ENCODE measurements at regions not wholly inside any gene's neighbourhood (a gene's known extent, or its start where the extent isn't known, plus 50 kb on each side); places are given as distances from the start of the nearest gene placed in this dataset.
A peak's percentile ranks its signal among the peaks of the same experiment; 100 is the strongest.

DNA sequence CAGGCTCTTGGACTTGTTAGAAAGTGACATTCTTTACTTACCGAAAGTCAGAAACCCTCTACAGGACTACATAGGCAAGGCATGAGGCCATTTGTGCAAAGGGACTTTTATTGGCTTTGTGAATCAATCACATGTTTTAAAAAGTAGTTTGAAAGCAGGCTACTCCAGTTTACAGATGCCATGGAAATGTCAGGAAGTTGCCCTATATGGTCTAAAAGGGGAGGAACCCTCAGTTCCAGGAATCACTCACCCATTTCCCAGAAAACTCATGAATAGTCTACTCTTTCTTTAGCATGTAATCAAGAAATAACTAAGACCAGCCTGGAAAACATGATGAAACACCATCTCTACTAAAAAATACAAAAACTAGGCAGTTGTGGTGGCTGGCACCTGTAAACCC is 51.0 kb upstream of the MKRN3 start:
- no peak for DNase-seq

DNA sequence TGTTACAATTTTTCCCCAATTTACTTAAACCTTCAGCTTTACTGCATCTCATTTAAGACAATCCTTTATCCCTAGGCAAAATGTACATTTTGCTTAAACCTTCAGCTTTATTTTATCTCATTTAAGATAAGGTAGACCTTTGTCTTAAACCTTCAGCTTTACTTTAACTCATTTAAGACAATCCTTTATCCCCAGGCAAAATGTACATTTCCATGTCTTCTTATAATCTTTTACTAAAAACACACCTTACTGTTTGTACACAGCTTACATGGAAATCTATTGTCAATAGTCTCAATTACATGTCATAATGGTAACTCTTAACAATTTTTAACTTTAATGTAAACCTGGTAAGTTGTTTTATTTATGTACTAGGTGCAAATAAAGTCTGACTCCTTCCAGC is 58.7 kb upstream of the MKRN3 start:
- DNase-seq, result no peak

DNA sequence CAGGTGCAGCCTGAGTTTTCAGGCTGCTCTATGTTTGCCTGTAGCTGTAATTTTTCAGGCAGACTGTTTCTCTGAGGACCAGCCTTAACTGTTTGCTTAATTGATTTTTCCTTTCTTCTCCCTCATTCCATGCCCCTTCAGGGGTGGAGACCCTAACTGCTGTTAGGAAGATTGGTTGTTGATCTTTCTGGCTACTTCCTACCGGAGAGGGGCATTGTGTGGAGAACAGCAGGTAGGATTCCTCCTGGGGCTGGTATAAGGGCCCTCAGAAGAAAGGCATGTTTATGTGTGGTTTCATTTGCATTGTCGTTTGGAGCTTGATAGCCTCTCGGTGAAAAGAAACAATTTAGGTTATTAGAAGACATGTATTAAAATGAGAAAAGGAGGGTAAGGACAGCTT is 56.9 kb upstream of the GOLGA6L2 start:
- DNase-seq, result peak; percentile 91

DNA sequence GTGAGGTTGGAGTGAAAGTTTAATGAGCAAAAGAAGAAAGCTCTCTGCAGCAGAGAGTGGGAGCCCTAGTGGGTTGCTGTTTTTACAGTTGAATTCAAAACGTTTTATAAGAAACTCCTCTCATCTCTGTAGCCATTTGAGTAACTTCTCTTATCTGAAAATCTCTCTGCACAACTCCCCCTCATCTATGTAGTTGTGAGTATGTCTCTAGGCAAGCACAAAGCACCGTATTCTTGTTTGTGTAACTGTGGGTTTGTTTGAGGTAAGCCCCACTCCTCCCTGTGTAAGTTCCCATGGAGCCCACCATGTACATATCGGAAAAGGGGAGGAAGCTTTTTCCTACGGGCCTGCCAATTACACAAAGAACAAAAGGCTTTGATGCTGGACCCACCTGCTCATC is 56.5 kb upstream of the GOLGA6L2 start:
- DNase-seq, result peak; percentile 91

DNA sequence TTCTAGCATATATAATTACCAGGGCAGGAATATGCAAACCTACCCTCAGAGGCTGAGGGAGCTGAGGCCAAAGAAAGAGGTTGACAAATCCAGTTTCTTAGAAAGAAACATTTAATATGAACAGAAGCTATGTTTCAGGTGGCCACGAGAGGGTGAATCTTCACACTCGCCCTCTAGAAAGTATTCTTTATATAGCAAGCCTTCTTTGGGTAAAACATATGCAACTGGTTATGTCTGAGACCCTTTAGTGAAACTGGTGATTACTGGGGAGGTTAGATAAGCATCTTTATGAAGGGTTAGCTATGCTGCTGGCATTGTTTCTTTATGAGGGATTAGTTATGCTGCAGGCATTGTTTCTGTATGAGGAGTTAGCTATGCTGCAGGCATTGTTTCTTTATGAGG is 50.7 kb upstream of the GOLGA6L2 start:
- DNase-seq, result peak; percentile 46

Data from NCI-H526 treated with DMSO at 0.1 percent for 48 hours (cell line).